NCI-H510A treated with DMSO at 0.1 percent for 48 hours (cell line): ENCODE measurements at regions not wholly inside any gene's neighbourhood (a gene's known extent, or its start where the extent isn't known, plus 50 kb on each side); places are given as distances from the start of the nearest gene placed in this dataset.
A peak's percentile ranks its signal among the peaks of the same experiment; 100 is the strongest.
"Not testable (repeated sequence)": the region's sequence is repeated elsewhere in the genome, so short reads cannot be mapped to it uniquely, and the experiment has no call there.

Source experiments
- DNase-seq: peaks from one replicate; lab custom pipeline; 2025; lab: John Stamatoyannopoulos, UW

GRCh38 chr14:25316007-25316406 is 266.1 kb upstream of the STXBP6 start:
- DNase-seq: not testable (repeated sequence)

DNA sequence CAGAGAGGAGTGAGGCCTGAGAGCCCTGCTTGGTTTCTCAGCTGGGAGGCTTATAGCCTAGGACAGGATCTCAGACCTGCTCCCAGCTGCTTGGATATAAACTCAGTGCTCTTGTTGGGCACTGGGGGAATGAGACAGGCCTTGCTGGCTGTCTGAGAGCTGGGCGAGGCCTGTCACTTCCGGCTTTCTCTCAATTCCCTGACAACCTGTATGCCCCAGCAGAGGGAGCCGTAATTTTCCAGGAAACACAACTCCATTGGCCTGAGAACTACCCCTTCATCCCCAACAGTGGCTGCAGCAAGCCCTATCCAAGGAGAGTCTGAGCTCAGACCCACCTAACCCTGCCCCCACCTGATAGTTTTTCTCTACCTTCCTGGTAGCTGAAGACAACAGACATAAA is 258.3 kb upstream of the STXBP6 start:
- no peak for DNase-seq

- DNase-seq: no peak
Measured at GRCh38 chr14:25303934-25304333, 254.0 kb upstream of the STXBP6 start.

DNA sequence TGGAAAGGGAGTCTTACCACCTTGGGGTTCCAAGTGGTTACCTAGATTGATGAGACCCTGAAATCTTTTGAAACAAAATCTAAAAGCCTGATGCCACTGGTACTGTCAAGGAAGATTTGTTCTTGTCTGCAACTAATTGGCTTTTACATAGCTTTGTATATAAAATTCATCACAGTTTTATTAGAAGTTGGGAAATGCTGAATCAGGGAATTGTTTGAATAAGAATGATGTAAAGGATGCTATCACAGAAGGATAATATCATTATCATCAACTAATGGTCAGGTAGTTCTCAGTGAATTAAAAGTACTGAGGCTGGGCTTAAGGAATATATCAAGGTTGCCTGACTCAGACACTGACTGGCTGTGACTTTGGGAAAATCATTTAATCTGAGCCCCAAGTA is 248.3 kb upstream of the STXBP6 start:
- no peak for DNase-seq

GRCh38 chr14:25290154-25290553 is 240.2 kb upstream of the STXBP6 start:
- not testable (repeated sequence) for DNase-seq

DNA sequence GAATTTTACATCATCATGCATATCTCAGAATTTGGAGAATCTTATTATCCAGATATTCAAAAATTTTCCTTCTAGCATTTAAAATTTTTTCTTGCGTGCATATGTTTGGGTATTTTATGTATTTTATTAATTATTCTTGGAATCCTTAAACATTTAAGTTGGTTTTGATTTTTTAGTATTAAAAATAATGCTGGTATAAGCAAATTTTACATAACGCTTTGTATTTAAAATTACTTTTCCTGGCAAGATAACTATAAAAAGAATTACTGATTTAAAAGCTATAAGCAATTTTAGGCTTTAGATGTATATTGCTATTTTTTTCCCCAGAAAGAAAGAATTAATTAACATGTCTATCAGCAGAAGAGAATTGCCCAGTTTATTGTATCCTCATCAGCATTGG is 224.6 kb upstream of the STXBP6 start:
- DNase-seq: no peak

DNA sequence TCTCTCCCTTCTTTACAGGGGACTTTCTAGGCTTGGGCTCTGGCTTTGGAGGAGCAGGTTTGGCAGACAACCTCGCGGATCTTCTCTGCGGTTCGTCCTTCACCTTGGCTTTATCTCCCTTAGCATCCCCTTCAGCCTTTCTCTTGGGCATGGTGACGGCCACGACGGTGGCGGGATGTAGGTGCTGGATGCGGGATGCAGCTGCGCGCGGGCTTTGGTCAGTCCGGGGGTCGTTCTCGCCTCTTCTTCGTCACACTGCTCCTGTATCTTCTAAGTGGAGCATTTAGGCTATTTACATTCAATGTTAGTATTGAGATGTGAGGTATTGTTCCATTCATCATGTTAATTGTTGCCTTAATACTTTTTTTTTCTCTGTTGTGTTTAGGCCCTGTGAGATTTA is 217.2 kb upstream of the STXBP6 start:
- DNase-seq: no peak

DNA sequence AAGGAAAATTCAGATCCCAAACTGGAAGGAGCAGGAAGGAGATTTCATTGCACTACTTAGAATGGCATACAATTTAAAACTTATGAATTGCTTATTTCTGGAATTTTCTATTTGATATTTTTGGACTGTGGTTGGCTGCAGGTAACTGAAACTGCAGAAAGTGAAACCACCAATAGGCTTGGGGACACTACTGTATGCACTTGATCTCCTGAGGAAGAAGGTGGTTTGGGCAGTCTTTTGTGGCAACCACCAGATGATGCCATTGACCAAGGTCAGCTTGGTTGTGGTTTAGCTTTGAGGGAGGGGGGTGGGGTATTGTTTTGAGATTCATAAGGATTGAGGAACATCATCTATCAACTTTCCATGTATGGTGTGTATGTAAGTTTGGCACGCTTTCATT is 209.5 kb upstream of the STXBP6 start:
- no peak for DNase-seq

DNA sequence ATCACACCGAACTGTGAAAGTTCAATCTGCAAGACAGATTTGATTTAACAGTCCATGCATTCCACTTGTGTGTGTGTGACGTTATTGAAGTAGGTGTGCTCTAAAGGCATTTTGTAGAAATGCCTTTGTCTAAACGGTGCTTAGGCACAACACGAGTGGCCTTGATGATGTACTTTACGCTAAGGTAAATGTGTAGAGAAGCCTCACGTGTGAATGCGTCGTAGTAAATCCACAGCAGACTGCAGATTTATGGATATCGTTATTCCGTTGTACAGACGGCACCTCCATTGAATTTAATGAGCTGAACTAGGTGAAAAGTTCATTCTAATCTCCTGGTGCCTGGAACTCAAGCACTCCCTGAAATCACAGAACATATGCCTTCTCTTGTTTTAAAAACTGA is 202.8 kb upstream of the STXBP6 start:
- no peak for DNase-seq

GRCh38 chr14:25250516-25250915 is 200.6 kb upstream of the STXBP6 start:
- DNase-seq: no peak

DNA sequence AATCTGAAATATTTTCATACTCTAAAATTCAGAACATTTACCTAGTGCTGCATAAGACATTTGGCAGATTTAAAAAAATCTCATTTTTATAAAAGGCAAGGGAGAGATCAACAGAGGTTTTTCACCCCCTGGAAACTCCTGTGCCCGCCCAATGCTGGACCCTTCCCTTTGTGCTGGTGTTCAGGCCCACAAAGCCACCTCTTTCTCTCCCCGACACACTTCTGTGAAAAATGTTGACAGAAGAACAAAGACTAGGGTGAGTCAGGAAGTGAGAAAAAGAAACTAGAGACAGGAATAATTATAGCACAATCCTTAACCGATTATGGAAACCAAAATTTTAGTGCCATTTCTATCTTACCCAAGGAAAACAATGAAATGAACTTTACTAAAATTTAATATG is 197.7 kb upstream of the STXBP6 start:
- no peak for DNase-seq

GRCh38 chr14:25246751-25247150 is 196.8 kb upstream of the STXBP6 start:
- DNase-seq: no peak

GRCh38 chr14:25239170-25239569 is 189.2 kb upstream of the STXBP6 start:
- DNase-seq: no peak

DNA sequence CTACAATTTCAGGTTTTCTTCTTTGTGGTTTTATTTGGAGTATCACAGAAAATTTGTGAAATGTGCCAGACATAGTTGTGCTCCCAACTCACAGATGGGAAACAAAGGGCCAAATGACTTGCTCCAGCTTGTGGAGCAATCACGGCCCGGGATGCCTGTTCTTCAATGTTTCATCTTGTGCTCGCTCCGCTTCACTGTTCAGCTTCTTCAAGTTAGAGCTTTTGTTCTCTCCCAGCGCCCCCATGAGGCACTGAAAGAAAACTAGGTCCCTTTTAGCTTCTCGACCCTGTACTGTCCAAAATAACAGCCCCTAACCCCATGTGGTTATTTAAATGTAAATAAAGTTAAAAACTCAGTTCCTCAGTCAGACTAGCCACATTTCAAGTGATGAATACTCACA is 187.9 kb upstream of the STXBP6 start:
- no peak for DNase-seq

- no peak for DNase-seq
Measured at GRCh38 chr14:25233613-25234012, 183.7 kb upstream of the STXBP6 start.

DNA sequence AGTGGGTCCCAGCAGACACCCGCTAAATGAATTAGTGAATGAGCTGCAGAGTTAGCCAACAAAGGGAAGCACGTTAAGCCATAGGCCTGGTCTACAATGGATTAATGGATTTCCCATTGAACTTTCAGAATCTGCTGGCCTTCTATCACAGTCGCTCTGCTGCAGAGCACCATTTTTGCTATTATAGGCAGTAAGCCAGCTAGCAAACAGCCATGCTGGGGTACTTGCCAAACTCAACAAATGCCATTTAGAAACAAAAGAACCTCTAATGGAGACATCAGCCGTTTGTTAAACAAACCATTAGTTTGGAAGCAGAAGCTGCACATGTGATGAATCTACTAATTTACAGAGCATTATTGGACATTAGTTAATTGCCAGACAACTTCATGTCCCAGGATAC is 181.1 kb upstream of the STXBP6 start:
- DNase-seq: no peak

- DNase-seq: no peak
Measured at GRCh38 chr14:25226214-25226613, 176.3 kb upstream of the STXBP6 start.

DNA sequence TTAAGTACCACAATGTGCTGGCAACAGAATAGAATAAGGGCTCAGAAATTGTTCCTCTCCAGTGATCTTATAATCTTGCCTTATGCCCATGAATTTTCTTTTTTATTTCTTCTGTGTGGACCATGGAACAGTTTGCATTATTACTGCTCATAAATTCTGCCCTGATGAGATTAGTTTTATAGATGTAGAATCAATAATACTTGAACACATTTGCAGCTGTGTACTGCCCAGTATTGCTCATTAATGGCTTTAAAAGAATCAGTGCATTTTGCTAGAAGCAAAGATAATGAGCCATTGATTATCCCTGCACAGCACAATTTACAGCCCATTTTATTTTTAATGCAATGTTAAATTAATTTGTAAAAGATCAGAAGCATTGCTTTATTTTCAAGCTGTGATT is 172.3 kb upstream of the STXBP6 start:
- no peak for DNase-seq

DNA sequence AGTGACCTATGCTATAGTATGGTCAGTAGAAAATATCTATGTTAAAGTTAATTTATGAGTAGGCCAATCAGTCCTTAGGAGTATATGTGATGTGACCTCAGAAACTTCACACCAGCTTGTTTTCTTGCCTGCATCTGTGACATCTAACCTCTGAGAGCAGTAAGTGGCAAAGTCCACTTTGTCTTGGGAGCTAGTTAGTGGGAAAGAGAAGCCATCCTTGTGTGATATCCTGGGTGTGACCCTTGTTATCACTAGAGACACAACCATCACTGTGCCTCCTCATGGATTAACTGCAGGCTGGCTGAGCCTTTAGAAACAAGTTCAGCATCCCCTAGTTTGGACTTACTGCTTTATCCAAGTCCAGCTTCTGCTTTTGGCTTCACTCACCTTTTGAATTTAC is 170.6 kb upstream of the STXBP6 start:
- DNase-seq: no peak

GRCh38 chr14:25215607-25216006 is 165.7 kb upstream of the STXBP6 start:
- DNase-seq: no peak

GRCh38 chr14:25197885-25198284 is 147.9 kb upstream of the STXBP6 start:
- DNase-seq: no peak

DNA sequence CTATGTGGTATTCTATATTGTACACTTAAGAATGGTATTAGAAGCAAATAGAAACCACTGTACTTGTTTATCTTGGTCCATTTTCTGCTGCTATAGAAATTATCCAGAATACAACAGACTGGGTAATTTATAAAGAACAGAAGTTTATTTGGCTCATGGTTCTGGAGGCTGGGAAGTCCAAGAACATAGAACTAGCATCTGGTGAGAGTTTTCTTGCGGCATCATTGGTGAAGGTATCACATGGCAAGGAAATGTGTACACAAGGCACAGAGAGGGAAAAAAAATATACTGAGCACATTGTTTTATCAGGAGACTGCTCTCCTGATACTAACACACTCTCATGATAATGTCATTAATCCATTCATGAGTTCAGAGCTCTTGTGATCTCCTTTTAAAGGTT is 130.3 kb upstream of the STXBP6 start:
- no peak for DNase-seq

GRCh38 chr14:25178255-25178654 is 128.3 kb upstream of the STXBP6 start:
- no peak for DNase-seq

DNA sequence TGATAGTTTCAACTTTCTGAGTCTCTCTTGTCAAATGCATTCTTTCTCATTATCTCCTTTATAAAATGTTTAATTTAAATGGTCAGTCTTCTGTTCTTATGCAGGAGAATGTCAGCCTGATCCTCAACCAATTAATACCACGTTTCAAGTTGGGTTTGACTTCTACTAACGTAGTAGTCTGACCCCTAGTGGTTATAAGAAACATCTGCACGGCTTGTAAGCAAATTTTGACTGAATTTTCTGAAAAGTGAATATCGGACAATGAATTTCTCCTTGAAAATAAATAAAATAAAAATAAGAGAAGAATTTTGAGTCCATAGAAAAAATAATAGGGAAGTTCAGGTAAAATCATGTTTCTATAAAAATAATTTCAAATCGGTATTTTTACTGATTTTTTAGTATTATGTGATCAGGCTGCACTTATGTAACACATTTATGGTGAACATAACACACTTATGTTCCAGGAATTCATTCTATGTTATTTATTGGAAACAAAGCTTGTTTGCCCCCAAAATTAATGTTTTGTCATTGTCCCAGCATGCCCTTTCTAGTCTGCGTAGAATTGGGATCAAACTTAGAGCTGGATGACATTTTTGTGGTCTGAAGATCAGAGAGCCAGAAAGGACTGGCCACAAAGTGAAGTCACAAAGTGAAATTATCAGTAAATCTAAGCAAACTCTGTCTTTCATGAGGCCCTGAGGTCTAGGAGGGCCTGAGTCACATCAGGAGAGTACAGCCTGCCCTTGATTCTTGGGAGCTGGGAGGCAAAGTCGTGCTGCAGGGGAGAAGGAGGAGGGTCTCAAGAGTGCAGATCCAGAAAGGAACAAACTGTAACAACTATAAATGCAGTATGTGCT is 101.2 kb upstream of the STXBP6 start:
- peak; percentile 53 for DNase-seq
